ENCODE measurements at regions not wholly inside any gene's neighbourhood (a gene's known extent, or its start where the extent isn't known, plus 50 kb on each side); places are given as distances from the start of the nearest gene placed in this dataset.
"Not testable (repeated sequence)": the region's sequence is repeated elsewhere in the genome, so short reads cannot be mapped to it uniquely, and the experiment has no call there.

DNA sequence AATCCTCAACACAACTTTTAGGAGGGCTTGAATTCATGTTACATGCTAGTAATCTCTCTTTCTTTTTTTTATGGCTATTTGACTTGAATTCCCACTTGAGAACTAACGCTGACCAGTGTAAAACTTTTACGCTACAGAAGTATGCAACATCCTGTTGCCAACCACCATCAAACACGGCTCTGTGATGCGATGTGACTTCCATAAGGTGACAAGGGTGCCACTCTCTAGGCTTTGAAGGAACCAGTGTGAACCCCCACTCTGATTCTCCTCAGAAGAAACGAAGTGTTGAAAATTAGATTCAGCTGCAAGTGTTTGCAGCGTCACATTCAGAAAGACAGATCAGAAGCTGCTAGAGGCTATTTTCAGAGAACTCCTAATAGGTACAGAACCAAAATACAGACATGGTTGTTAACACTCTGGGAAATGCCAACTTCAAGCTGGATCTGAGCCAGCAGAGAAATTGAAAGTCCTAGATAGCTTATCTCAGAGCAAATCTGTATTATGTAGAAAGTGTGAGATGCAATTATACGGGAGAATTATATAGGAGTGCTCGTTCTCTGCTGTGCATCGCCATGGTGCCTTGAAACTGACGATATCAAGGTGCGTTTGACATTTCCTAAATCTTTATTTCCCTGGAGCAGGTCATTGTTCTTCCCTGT is 271.2 kb downstream of the LPIN1 start:
- Histone ChIP-seq H4K20me1 (ENCODE audit: insufficient read depth, low read length) (no peaks in the 10 kb centered on the region), H3K27ac (ENCODE audit: low read depth, low read length) (no peak overlapping the region), H3K27me3 (ENCODE audit: insufficient read depth, low read length) (no peaks in the 10 kb centered on the region), H3K79me2 (ENCODE audit: insufficient read depth, low read length) (no peaks in the 10 kb centered on the region), H3K4me3 (ENCODE audit: insufficient read depth, low read length) (no peak overlapping the region), H2AFZ (ENCODE audit: low read length) (no peak overlapping the region), H3K9me3 (ENCODE audit: low read depth, low read length) (peaks cover 5% of the 10 kb centered on the region), H3K4me2 (ENCODE audit: insufficient read depth, low read length) (no peak overlapping the region), H3K36me3 (ENCODE audit: insufficient read depth, low read length) (no peaks in the 10 kb centered on the region), H3K4me1 (ENCODE audit: insufficient read depth, low read length) (peaks cover 10% of the 10 kb centered on the region)
- TF ChIP-seq, protein P1, sequence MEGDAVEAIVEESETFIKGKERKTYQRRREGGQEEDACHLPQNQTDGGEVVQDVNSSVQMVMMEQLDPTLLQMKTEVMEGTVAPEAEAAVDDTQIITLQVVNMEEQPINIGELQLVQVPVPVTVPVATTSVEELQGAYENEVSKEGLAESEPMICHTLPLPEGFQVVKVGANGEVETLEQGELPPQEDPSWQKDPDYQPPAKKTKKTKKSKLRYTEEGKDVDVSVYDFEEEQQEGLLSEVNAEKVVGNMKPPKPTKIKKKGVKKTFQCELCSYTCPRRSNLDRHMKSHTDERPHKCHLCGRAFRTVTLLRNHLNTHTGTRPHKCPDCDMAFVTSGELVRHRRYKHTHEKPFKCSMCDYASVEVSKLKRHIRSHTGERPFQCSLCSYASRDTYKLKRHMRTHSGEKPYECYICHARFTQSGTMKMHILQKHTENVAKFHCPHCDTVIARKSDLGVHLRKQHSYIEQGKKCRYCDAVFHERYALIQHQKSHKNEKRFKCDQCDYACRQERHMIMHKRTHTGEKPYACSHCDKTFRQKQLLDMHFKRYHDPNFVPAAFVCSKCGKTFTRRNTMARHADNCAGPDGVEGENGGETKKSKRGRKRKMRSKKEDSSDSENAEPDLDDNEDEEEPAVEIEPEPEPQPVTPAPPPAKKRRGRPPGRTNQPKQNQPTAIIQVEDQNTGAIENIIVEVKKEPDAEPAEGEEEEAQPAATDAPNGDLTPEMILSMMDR (IDR thresholded peaks at IDR 0.05; ENCODE audit: extremely low read depth, low read depth, low read length): no peak
- DNase-seq (ENCODE audit: insufficient read length, low spot score, missing footprints): no peak

DNA sequence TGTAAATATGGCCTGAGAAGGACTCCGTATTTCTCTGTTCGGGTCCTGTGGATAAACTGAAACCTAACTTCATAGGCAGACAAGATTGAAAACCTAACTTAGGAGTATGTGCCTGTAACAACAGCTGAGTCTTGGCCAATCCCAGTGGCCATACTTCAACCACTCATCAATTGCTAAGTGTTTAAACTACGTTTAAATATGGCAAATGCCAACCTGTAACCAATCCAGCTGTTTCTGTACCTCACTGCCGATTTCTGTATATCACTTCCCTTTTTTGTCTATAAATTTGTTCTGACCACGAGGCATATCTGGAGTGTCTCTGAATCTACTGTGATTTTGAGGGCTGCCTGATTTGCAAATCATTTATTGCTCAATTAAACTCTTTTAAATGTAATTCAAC is 272.3 kb downstream of the LPIN1 start:
- not testable (repeated sequence) for DNase-seq (ENCODE audit: insufficient read length, low spot score, missing footprints); H3K27me3 ChIP-seq (ENCODE audit: insufficient read depth, low read length); H3K36me3 ChIP-seq (ENCODE audit: insufficient read depth, low read length); H2AFZ ChIP-seq (ENCODE audit: low read length); H3K4me2 ChIP-seq (ENCODE audit: insufficient read depth, low read length); H3K9me3 ChIP-seq (ENCODE audit: low read depth, low read length); H3K79me2 ChIP-seq (ENCODE audit: insufficient read depth, low read length); H3K4me3 ChIP-seq (ENCODE audit: insufficient read depth, low read length); H4K20me1 ChIP-seq (ENCODE audit: insufficient read depth, low read length); H3K27ac ChIP-seq (ENCODE audit: low read depth, low read length)
- peaks cover 12% of the 10 kb centered on the region for H3K4me1 ChIP-seq (ENCODE audit: insufficient read depth, low read length)

DNA sequence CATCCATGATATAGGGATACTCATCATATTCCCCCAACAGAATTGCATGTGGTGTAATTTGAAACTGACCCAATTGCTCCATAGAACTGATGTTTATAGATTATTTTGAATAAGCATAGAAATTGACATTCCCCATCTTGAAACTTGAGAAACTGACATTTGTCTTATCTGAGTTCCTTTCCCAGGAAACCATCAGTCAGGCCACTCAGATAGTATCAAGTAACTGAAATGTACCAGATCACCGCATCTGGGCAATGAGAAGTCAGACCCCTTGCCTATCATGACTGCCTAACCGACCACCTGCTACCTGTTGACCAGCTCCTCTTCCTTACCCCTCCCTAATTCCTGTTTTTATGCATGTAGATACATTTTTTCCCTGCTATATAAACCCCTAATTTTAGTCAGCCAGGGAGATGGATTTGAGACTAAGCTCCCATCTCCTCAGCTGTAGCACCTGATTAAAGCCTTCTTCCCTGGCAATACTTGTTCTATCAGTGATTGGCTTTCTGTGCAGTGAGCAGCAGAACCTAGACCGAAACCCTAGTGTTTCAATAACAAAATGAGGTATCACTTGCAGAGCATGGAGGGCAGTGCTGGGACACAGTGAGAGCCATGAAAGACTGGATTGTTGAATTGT is 274.5 kb downstream of the LPIN1 start:
- H3K9me3 ChIP-seq (ENCODE audit: low read depth, low read length): peaks cover 5% of the 10 kb centered on the region
- peaks cover 11% of the 10 kb centered on the region for H3K4me1 ChIP-seq (ENCODE audit: insufficient read depth, low read length)
- no peak for DNase-seq (ENCODE audit: insufficient read length, low spot score, missing footprints)
- TF ChIP-seq, protein P1 (IDR thresholded peaks at IDR 0.05; ENCODE audit: extremely low read depth, low read depth, low read length): no peak
- H3K4me3 ChIP-seq (ENCODE audit: insufficient read depth, low read length): no peak overlapping the region
- no peak overlapping the region for H2AFZ ChIP-seq (ENCODE audit: low read length)
- H3K79me2 ChIP-seq (ENCODE audit: insufficient read depth, low read length): no peaks in the 10 kb centered on the region
- no peaks in the 10 kb centered on the region for H3K27me3 ChIP-seq (ENCODE audit: insufficient read depth, low read length)
- no peaks in the 10 kb centered on the region for H3K36me3 ChIP-seq (ENCODE audit: insufficient read depth, low read length)
- no peak overlapping the region for H3K27ac ChIP-seq (ENCODE audit: low read depth, low read length)
- H3K4me2 ChIP-seq (ENCODE audit: insufficient read depth, low read length): no peak overlapping the region
- H4K20me1 ChIP-seq (ENCODE audit: insufficient read depth, low read length): no peaks in the 10 kb centered on the region

DNA sequence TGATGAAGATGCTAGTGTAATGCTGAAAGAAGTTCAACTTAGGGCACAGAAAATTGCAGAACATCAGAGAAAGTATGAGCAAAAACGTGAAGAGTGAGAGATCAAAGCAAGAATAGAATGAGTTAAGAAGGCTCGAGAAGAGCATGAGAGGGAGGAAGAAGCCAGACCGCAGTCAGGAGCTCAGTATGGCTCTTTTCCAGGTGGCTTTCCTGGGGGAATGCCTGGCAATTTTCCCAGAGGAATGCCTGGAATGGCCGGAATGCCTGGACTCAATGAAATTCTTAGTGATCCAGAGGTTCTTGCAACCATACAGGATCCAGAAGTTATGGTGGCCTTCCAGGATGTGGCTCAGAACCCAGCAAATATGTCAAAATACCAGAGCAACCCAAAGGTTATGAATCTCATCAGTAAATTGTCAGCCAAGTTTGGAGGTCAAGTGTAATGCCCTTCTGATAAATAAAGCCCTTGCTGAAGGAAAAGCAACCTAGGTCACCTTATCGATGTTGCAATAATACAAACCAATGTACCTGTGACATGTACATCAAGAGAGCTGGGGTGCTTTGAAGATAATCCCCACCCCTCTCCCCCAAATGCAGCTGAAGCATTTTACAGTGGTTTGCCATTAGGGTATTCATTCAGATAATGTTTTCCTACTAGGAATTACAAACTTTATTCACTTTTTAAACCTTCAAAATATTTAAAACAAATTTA is 277.9 kb downstream of the LPIN1 start:
- H3K4me2 ChIP-seq (ENCODE audit: insufficient read depth, low read length); H2AFZ ChIP-seq (ENCODE audit: low read length); H3K27ac ChIP-seq (ENCODE audit: low read depth, low read length); H3K79me2 ChIP-seq (ENCODE audit: insufficient read depth, low read length); H4K20me1 ChIP-seq (ENCODE audit: insufficient read depth, low read length); H3K27me3 ChIP-seq (ENCODE audit: insufficient read depth, low read length); DNase-seq (ENCODE audit: insufficient read length, low spot score, missing footprints); H3K4me3 ChIP-seq (ENCODE audit: insufficient read depth, low read length); H3K36me3 ChIP-seq (ENCODE audit: insufficient read depth, low read length); H3K9me3 ChIP-seq (ENCODE audit: low read depth, low read length): not testable (repeated sequence)
- peaks cover 11% of the 10 kb centered on the region for H3K4me1 ChIP-seq (ENCODE audit: insufficient read depth, low read length)

DNA sequence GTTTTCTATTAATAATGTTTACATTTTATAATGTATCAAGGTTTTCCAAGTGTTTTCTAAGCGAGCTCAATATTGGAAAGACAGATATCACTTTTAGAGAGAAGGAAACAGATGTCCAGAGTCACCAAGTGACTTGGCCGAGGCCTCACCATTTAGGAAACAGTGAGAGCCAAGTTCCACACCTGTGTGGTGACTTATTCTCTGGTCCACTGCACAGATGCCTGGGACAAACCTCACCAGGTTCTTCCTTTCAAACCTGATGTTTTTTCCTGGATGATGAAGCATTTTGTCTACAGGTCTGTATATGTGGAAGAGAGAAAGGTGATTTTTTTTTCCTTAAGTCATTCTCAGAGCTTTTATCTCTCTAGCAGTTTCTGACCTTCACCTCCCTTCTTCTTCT is 280.7 kb downstream of the LPIN1 start:
- H3K4me3 ChIP-seq (ENCODE audit: insufficient read depth, low read length): no peak overlapping the region
- H3K79me2 ChIP-seq (ENCODE audit: insufficient read depth, low read length): no peaks in the 10 kb centered on the region
- TF ChIP-seq, protein P1 (IDR thresholded peaks at IDR 0.05; ENCODE audit: extremely low read depth, low read depth, low read length): no peak
- DNase-seq (ENCODE audit: insufficient read length, low spot score, missing footprints): no peak
- H3K4me1 ChIP-seq (ENCODE audit: insufficient read depth, low read length): peaks cover 11% of the 10 kb centered on the region
- H4K20me1 ChIP-seq (ENCODE audit: insufficient read depth, low read length): no peaks in the 10 kb centered on the region
- H3K36me3 ChIP-seq (ENCODE audit: insufficient read depth, low read length): no peaks in the 10 kb centered on the region
- H3K9me3 ChIP-seq (ENCODE audit: low read depth, low read length): no peaks in the 10 kb centered on the region
- no peak overlapping the region for H3K4me2 ChIP-seq (ENCODE audit: insufficient read depth, low read length)
- H3K27me3 ChIP-seq (ENCODE audit: insufficient read depth, low read length): no peaks in the 10 kb centered on the region
- no peak overlapping the region for H3K27ac ChIP-seq (ENCODE audit: low read depth, low read length)
- no peak overlapping the region for H2AFZ ChIP-seq (ENCODE audit: low read length)
